ENCODE measurements at regions not wholly inside any gene's neighbourhood (a gene's known extent, or its start where the extent isn't known, plus 50 kb on each side); places are given as distances from the start of the nearest gene placed in this dataset.
A peak's percentile ranks its signal among the peaks of the same experiment; 100 is the strongest.

DNA sequence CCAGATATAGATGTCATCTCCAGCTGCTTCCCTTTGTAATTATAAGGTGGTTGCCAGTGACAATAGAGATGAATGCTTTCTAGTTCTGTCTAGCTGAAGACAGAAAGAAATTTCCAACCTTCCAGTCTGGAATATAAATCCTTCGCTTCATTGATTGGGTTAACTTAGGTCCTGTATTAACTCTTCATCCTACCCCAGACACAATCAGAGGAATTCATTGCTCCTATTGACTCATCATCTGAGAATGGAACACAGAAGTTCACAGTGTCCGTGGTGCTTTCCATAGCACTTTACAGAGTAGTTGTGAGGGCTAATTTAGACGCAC is 241.4 kb downstream of the NFKBIZ start:
- no peak for DNase-seq
- Mint-ChIP-seq H3K36me3 (ENCODE audit: insufficient read depth, unreplicated experiment) (no peaks in the 10 kb centered on the region), H3K27me3 (ENCODE audit: unreplicated experiment) (no peaks in the 10 kb centered on the region), H3K27ac (ENCODE audit: unreplicated experiment) (no peak overlapping the region), H3K4me1 (ENCODE audit: low read depth, unreplicated experiment) (peaks cover 25% of the 10 kb centered on the region), H3K9me3 (ENCODE audit: low read depth, unreplicated experiment) (no peaks in the 10 kb centered on the region), H3K4me3 (ENCODE audit: low read depth, unreplicated experiment) (no peak overlapping the region)
- TF ChIP-seq CTCF (IDR thresholded peaks at IDR 0.05; ENCODE audit: unreplicated experiment): no peak
- intact Hi-C loops (cut with micrococcal nuclease; ENCODE audit: unreplicated experiment): no loop called here
- CTCF ChIA-PET: no interaction called here
- no TSS peak for BruUV-seq (replicated peaks)

GRCh38 chr3:102091358-102091757 is 242.0 kb downstream of the NFKBIZ start:
- intact Hi-C loops (cut with micrococcal nuclease; ENCODE audit: unreplicated experiment): no loop called here
- no peaks in the 10 kb centered on the region for H3K9me3 Mint-ChIP-seq (ENCODE audit: low read depth, unreplicated experiment)
- no peaks in the 10 kb centered on the region for H3K36me3 Mint-ChIP-seq (ENCODE audit: insufficient read depth, unreplicated experiment)
- H3K4me1 Mint-ChIP-seq (ENCODE audit: low read depth, unreplicated experiment): peaks cover 20% of the 10 kb centered on the region
- no peak overlapping the region for H3K27ac Mint-ChIP-seq (ENCODE audit: unreplicated experiment)
- BruUV-seq (replicated peaks): no TSS peak
- H3K27me3 Mint-ChIP-seq (ENCODE audit: unreplicated experiment): no peaks in the 10 kb centered on the region
- DNase-seq: no peak
- no peak for TF ChIP-seq CTCF (IDR thresholded peaks at IDR 0.05; ENCODE audit: unreplicated experiment)
- H3K4me3 Mint-ChIP-seq (ENCODE audit: low read depth, unreplicated experiment): no peak overlapping the region
- CTCF ChIA-PET: no interaction called here

DNA sequence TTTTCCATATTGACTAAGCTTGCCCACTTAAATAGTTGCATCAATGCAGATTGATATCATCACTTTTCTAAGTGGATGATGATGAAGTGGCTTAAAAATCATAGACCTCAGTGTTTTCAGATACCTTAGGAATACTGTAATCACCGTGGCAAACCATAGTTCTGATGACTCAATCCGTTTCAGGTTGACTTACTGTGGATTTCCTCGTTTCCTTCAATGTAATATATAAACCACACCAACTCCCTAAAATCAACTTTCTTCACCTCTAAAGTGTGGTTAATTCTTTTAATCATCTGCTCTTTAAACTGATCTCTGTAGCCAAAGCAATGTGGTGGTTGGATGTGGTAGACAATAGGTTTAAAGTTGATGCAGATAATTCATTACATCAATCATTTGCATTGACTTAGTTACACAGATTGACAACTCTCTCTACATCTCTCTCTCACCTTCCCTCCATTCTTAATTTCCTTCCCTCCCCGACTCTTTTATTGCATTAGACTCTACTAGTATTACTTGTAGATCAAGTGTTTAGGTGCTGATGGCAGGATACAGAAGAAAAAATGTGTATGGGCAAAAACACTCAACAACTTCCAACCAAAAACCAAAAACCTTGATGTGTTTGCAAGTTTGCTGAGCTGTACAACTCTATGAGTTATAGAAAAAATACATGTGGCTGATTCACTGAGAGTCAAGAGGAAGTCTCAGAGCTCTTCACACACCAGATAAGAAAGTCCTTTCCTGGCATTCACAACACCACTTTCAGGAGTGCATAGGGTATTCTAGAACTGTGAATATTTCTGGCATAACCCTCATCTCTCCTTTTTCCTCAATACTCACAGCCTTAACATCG is 243.5 kb downstream of the NFKBIZ start:
- CTCF ChIA-PET: interaction anchor here (0.6 kb wide), 1 partner anchor 72 kb away, joined by 11 read pairs; no protein-coding TSS in a partner anchor
- Mint-ChIP-seq H3K4me1 (ENCODE audit: low read depth, unreplicated experiment) (peaks cover 20% of the 10 kb centered on the region), H3K36me3 (ENCODE audit: insufficient read depth, unreplicated experiment) (no peaks in the 10 kb centered on the region), H3K9me3 (ENCODE audit: low read depth, unreplicated experiment) (no peaks in the 10 kb centered on the region), H3K4me3 (ENCODE audit: low read depth, unreplicated experiment) (no peak overlapping the region), H3K27ac (ENCODE audit: unreplicated experiment) (peak overlapping the region; percentile 70), H3K27me3 (ENCODE audit: unreplicated experiment) (no peaks in the 10 kb centered on the region)
- intact Hi-C loops (cut with micrococcal nuclease; ENCODE audit: unreplicated experiment): no loop called here
- no peak for TF ChIP-seq CTCF (IDR thresholded peaks at IDR 0.05; ENCODE audit: unreplicated experiment)
- no TSS peak for BruUV-seq (replicated peaks)
- DNase-seq: no peak

DNA sequence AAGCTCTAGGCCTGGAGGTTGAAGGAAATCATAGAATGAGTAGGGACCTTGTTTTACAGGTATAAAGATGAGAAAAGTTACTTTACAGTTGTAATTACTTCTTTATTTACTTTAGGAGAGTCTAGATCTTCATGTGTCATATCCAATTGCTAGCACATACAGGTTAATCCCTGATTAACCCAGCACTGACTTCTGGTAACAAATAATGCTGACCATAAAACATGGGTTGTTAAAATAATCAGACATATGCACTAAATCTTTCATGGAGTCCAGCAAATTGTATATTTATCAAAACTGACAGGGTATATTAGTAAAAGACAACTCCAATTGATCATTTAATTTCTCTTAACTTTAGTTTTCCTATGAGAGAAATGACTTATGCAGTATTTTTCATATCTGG is 245.2 kb downstream of the NFKBIZ start:
- H3K27me3 Mint-ChIP-seq (ENCODE audit: unreplicated experiment): no peaks in the 10 kb centered on the region
- H3K9me3 Mint-ChIP-seq (ENCODE audit: low read depth, unreplicated experiment): no peaks in the 10 kb centered on the region
- H3K36me3 Mint-ChIP-seq (ENCODE audit: insufficient read depth, unreplicated experiment): no peaks in the 10 kb centered on the region
- CTCF ChIA-PET: interaction anchor here (0.6 to 1.4 kb wide), 3 partner anchors 10 to 70 kb away, joined by 3 to 4 read pairs (median 3); no protein-coding TSS in a partner anchor
- no TSS peak for BruUV-seq (replicated peaks)
- H3K27ac Mint-ChIP-seq (ENCODE audit: unreplicated experiment): no peak overlapping the region
- H3K4me1 Mint-ChIP-seq (ENCODE audit: low read depth, unreplicated experiment): peaks cover 27% of the 10 kb centered on the region
- TF ChIP-seq CTCF (IDR thresholded peaks at IDR 0.05; ENCODE audit: unreplicated experiment): no peak
- H3K4me3 Mint-ChIP-seq (ENCODE audit: low read depth, unreplicated experiment): no peak overlapping the region
- no peak for DNase-seq
- intact Hi-C loops (cut with micrococcal nuclease; ENCODE audit: unreplicated experiment): no loop called here

Measured in Calu3 (cell line).